Activated T-helper 1 cell treated with anti-CD3 and anti-CD28 coated beads, Interleukin-12 subunit alpha, Interleukin-12 subunit beta, Interleukin-2, Interleukin-4 antibody, amounts not matched to agents 30 ng/mL and 10 ng/mL and 1 ng/mL, durations not matched to agents 14 hours and 24 hours and 36 hours (primary cell): ENCODE measurements at regions not wholly inside any gene's neighbourhood (a gene's known extent, or its start where the extent isn't known, plus 50 kb on each side); places are given as distances from the start of the nearest gene placed in this dataset.
A peak's percentile ranks its signal among the peaks of the same experiment; 100 is the strongest.

Experiments used
- DNase-seq: peaks from one replicate; pipeline ENCODE4 v3.0.0; 2021; ENCODE audit warnings: low spot score
- H3K27ac Mint-ChIP-seq: one replicate; pipeline ENCODE4 v1.8.0; 2021; ENCODE audit warnings: mild to moderate bottlenecking, mixed read lengths
- H3K27me3 Mint-ChIP-seq: one replicate; pipeline ENCODE4 v1.8.0; 2022; ENCODE audit warnings: mild to moderate bottlenecking, moderate library complexity, mixed read lengths; ENCODE audit not compliant: insufficient read depth
- H3K36me3 Mint-ChIP-seq: one replicate; pipeline ENCODE4 v1.8.0; 2021; ENCODE audit warnings: low read depth, mixed read lengths
- H3K4me1 Mint-ChIP-seq: one replicate; pipeline ENCODE4 v1.8.0; 2021; ENCODE audit warnings: low read depth, mixed read lengths
- H3K4me3 Mint-ChIP-seq: one replicate; pipeline ENCODE4 v1.8.0; 2021; ENCODE audit warnings: mild to moderate bottlenecking, moderate library complexity, mixed read lengths
- H3K9me3 Mint-ChIP-seq: one replicate; pipeline ENCODE4 v1.8.0; 2021; ENCODE audit warnings: mixed read lengths
- intact Hi-C: fragments of 100-400 bp; cut with micrococcal nuclease; formaldehyde crosslinking; loops from one replicate; pipeline ENCODE4 v1.15.1; 2024

GRCh38 chr2:24418166-24418841, 58.0 kb upstream of the ITSN2 start:
- no peak overlapping the region for H3K27ac Mint-ChIP-seq
- intact Hi-C loops: loop anchor here (5.0 kb wide), 1 partner anchor 159 kb away; no protein-coding TSS in a partner anchor

GRCh38 chr2:24412812-24413211, 52.5 kb upstream of the ITSN2 start:
- Mint-ChIP-seq H3K27ac (no peak overlapping the region), H3K4me1 (peaks cover 5% of the 10 kb centered on the region), H3K27me3 (peaks cover 2% of the 10 kb centered on the region), H3K36me3 (no peaks in the 10 kb centered on the region), H3K4me3 (no peak overlapping the region), H3K9me3 (no peaks in the 10 kb centered on the region)
- DNase-seq: no peak
- intact Hi-C loops: no loop called here

More at GRCh38 chr2:24418166-24418841, 58.0 kb upstream of the ITSN2 start:
- Mint-ChIP-seq H3K4me3 (no peak overlapping the region), H3K36me3 (no peaks in the 10 kb centered on the region), H3K4me1 (no peaks in the 10 kb centered on the region), H3K9me3 (no peaks in the 10 kb centered on the region), H3K27me3 (peaks cover 9% of the 10 kb centered on the region)
- DNase-seq: no peak

GRCh38 chr2:24411488-24412151, 51.3 kb upstream of the ITSN2 start:
- H3K4me3 Mint-ChIP-seq: no peak overlapping the region
- peaks cover 5% of the 10 kb centered on the region for H3K4me1 Mint-ChIP-seq
- H3K9me3 Mint-ChIP-seq: no peaks in the 10 kb centered on the region
- DNase-seq: no peak
- peaks cover 2% of the 10 kb centered on the region for H3K27me3 Mint-ChIP-seq
- H3K36me3 Mint-ChIP-seq: no peaks in the 10 kb centered on the region
- intact Hi-C loops: loop anchor here (2.0 kb wide), 2 partner anchors 509 to 559 kb away; partner anchors contain the start of genes ADCY3 and DNAJC27
- H3K27ac Mint-ChIP-seq: no peak overlapping the region

GRCh38 chr2:24410976-24411375, 50.6 kb upstream of the ITSN2 start:
- Mint-ChIP-seq H3K4me3 (no peak overlapping the region), H3K27me3 (peaks cover 2% of the 10 kb centered on the region), H3K36me3 (no peaks in the 10 kb centered on the region), H3K4me1 (peaks cover 5% of the 10 kb centered on the region), H3K27ac (no peak overlapping the region), H3K9me3 (no peaks in the 10 kb centered on the region)
- no peak for DNase-seq
- intact Hi-C loops: loop anchor here (1.0 to 2.0 kb wide), 5 partner anchors 416 to 785 kb away; partner anchors contain the start of genes ADCY3 and DNAJC27

- DNase-seq: peak; percentile 24
- Mint-ChIP-seq H3K27ac (no peak overlapping the region), H3K36me3 (no peaks in the 10 kb centered on the region), H3K27me3 (peaks cover 2% of the 10 kb centered on the region), H3K9me3 (no peaks in the 10 kb centered on the region), H3K4me3 (no peak overlapping the region), H3K4me1 (peaks cover 5% of the 10 kb centered on the region)
- intact Hi-C loops: loop anchor here (1.0 to 2.0 kb wide), 5 partner anchors 417 to 786 kb away; partner anchors contain the start of genes ADCY3 and DNAJC27
These were observed 49.6 kb upstream of the ITSN2 start for GRCh38 chr2:24409700-24410556.
